Gastrocnemius medialis (tissue), 4 donors: ENCODE measurements at regions not wholly inside any gene's neighbourhood (a gene's known extent, or its start where the extent isn't known, plus 50 kb on each side); places are given as distances from the start of the nearest gene placed in this dataset.

Source experiments
- ATAC-seq, 2 donors: fragments of 150-250 bp; one replicate each; pipeline ENCODE4 v1.9.1; 2016
- DNase-seq, 2 donors: peaks; one replicate each; pipeline ENCODE4 v3.0.0-alpha.2; 2019
- H3K27ac ChIP-seq, 4 donors: fragments of 200-600 bp; sonication (generic); 1 replicate in 1 of 4; 2 replicates in 3 of 4; pipeline ENCODE4 v1.5.1; 2016 to 2018; ENCODE audit warnings: mild to moderate bottlenecking in 2 of 4, moderate library complexity in 1 of 4
- H3K27me3 ChIP-seq, 3 donors: fragments of 200-600 bp; sonication (generic) in 2 of 3; 1 replicate in 1 of 3; 2 replicates in 2 of 3; pipeline versions ENCODE4 v1.5.1 to v1.6.0; 2016 to 2019; ENCODE audit warnings: mild to moderate bottlenecking in 1 of 3, moderate library complexity in 1 of 3
- H3K36me3 ChIP-seq, 2 donors: fragments of 200-600 bp; sonication (generic) in 1 of 2; one replicate each; pipeline ENCODE4 v1.5.1; 2017 to 2018
- H3K4me1 ChIP-seq, 2 donors: fragments of 200-600 bp; sonication (generic) in 1 of 2; one replicate each; pipeline ENCODE4 v1.5.1; 2016 to 2017; ENCODE audit warnings: mild to moderate bottlenecking in 2 of 2
- H3K4me3 ChIP-seq, 4 donors: fragments of 200-600 bp; sonication (generic) in 3 of 4; 1 replicate in 1 of 4; 2 replicates in 3 of 4; pipeline ENCODE4 v1.5.1; 2016 to 2019; ENCODE audit warnings: mild to moderate bottlenecking in 2 of 4
- H3K9me3 ChIP-seq, 3 donors: fragments of 200-600 bp; sonication (generic) in 2 of 3; 1 replicate in 1 of 3; 2 replicates in 2 of 3; pipeline ENCODE4 v1.5.1; 2016 to 2019
- CTCF ChIP-seq, 5 experiments: fragments of 450-650 bp in 3 of 5; fragments of 200-600 bp in 2 of 5; sonication (generic) in 2 of 5; IDR thresholded peaks in 4 of 5; conservative IDR thresholded peaks in 1 of 5; 1 replicate in 4 of 5; 2 replicates in 1 of 5; pipeline ENCODE4 v1.5.1; 2016 to 2019; ENCODE audit warnings: antibody characterized with exemption in 5 of 5, mild to moderate bottlenecking in 3 of 5, moderate library complexity in 3 of 5
- POLR2A ChIP-seq, 2 donors: fragments of 450-650 bp; IDR thresholded peaks; one replicate each; pipeline ENCODE4 v1.6.1; 2017; ENCODE audit warnings: antibody characterized with exemption in 2 of 2, mild to moderate bottlenecking in 2 of 2, moderate library complexity in 2 of 2
- in situ Hi-C, 4 donors: fragments of 200-750 bp; cut with MboI; loops; one replicate each; pipeline versions ENCODE4 v1.15.0 to v1.8.0; 2017; ENCODE audit warnings: low sequenced_read_pairs in 4 of 4
- intact Hi-C: fragments of 100-400 bp; cut with DNase I; formaldehyde crosslinking; loops from one replicate; pipeline ENCODE4 v1.15.1; 2023; ENCODE audit warnings: low total_unique reads

GRCh38 chr18:77528872-77529271 lies 279.2 kb downstream of the GALR1 start:
- H3K36me3 ChIP-seq: no peaks in the 10 kb centered on the region
- TF ChIP-seq POLR2A (IDR thresholded peaks at IDR 0.05) (no peak), CTCF (IDR thresholded peaks at IDR 0.05 in 4 of 5, conservative IDR thresholded peaks at IDR 0.05 in 1 of 5) (no peak)
- H3K9me3 ChIP-seq: no peaks in the 10 kb centered on the region
- in situ Hi-C loops (no loop called here), intact Hi-C loops (no loop called here)
- H3K27me3 ChIP-seq: no peaks in the 10 kb centered on the region
- DNase-seq (no peak), ATAC-seq (no peak)
- no peaks in the 10 kb centered on the region for H3K4me1 ChIP-seq
- H3K4me3 ChIP-seq: no peak overlapping the region
- H3K27ac ChIP-seq: no peak overlapping the region

- Histone ChIP-seq H3K4me3 (no peak overlapping the region), H3K27ac (no peak overlapping the region), H3K36me3 (no peaks in the 10 kb centered on the region), H3K27me3 (no peaks in the 10 kb centered on the region), H3K4me1 (no peaks in the 10 kb centered on the region), H3K9me3 (no peaks in the 10 kb centered on the region)
- intact Hi-C loops: no loop called here
- DNase-seq: no peak
- no peak for ATAC-seq
- in situ Hi-C loops: no loop called here
- no peak for TF ChIP-seq CTCF (IDR thresholded peaks at IDR 0.05 in 4 of 5, conservative IDR thresholded peaks at IDR 0.05 in 1 of 5)
- no peak for TF ChIP-seq POLR2A (IDR thresholded peaks at IDR 0.05)
These were observed 280.0 kb downstream of the GALR1 start for GRCh38 chr18:77529492-77530176.

- DNase-seq: no peak
- intact Hi-C loops (no loop called here), in situ Hi-C loops (no loop called here)
- H3K36me3 ChIP-seq: no peaks in the 10 kb centered on the region
- H3K27me3 ChIP-seq: no peaks in the 10 kb centered on the region
- no peak overlapping the region for H3K27ac ChIP-seq
- TF ChIP-seq CTCF (IDR thresholded peaks at IDR 0.05 in 4 of 5, conservative IDR thresholded peaks at IDR 0.05 in 1 of 5) (no peak), POLR2A (IDR thresholded peaks at IDR 0.05) (no peak)
- H3K4me3 ChIP-seq: no peak overlapping the region
- no peaks in the 10 kb centered on the region for H3K4me1 ChIP-seq
- ATAC-seq: no peak
- H3K9me3 ChIP-seq: no peaks in the 10 kb centered on the region
These were observed 281.1 kb downstream of the GALR1 start for GRCh38 chr18:77530732-77531131.

- ATAC-seq (no peak), DNase-seq (no peak)
- TF ChIP-seq POLR2A (IDR thresholded peaks at IDR 0.05) (no peak), CTCF (IDR thresholded peaks at IDR 0.05 in 4 of 5, conservative IDR thresholded peaks at IDR 0.05 in 1 of 5) (no peak)
- Histone ChIP-seq H3K4me1 (no peaks in the 10 kb centered on the region), H3K36me3 (no peaks in the 10 kb centered on the region), H3K27me3 (no peaks in the 10 kb centered on the region), H3K4me3 (no peak overlapping the region), H3K27ac (no peak overlapping the region), H3K9me3 (no peaks in the 10 kb centered on the region)
- in situ Hi-C loops: no loop called here
- intact Hi-C loops: no loop called here
These were observed 290.2 kb downstream of the GALR1 start for GRCh38 chr18:77539860-77540259.

GRCh38 chr18:77544792-77545191 lies 295.1 kb downstream of the GALR1 start:
- intact Hi-C loops: no loop called here
- in situ Hi-C loops: no loop called here
- ATAC-seq: no peak
- no peaks in the 10 kb centered on the region for H3K36me3 ChIP-seq
- TF ChIP-seq CTCF (IDR thresholded peaks at IDR 0.05 in 4 of 5, conservative IDR thresholded peaks at IDR 0.05 in 1 of 5): no peak
- no peak for TF ChIP-seq POLR2A (IDR thresholded peaks at IDR 0.05)
- H3K4me1 ChIP-seq: no peaks in the 10 kb centered on the region
- no peak overlapping the region for H3K27ac ChIP-seq
- no peaks in the 10 kb centered on the region for H3K27me3 ChIP-seq
- no peak for DNase-seq
- H3K9me3 ChIP-seq: no peaks in the 10 kb centered on the region
- no peak overlapping the region for H3K4me3 ChIP-seq
